Activated naive CD4-positive, alpha-beta T cell treated with Interleukin-2 at 50 U/mL for 16 hours (primary cell): ENCODE measurements at regions not wholly inside any gene's neighbourhood (a gene's known extent, or its start where the extent isn't known, plus 50 kb on each side); places are given as distances from the start of the nearest gene placed in this dataset.
A peak's percentile ranks its signal among the peaks of the same experiment; 100 is the strongest.

Experiments used
- DNase-seq: peaks from one replicate; pipeline ENCODE4 v3.0.0-alpha.2; 2020

DNA sequence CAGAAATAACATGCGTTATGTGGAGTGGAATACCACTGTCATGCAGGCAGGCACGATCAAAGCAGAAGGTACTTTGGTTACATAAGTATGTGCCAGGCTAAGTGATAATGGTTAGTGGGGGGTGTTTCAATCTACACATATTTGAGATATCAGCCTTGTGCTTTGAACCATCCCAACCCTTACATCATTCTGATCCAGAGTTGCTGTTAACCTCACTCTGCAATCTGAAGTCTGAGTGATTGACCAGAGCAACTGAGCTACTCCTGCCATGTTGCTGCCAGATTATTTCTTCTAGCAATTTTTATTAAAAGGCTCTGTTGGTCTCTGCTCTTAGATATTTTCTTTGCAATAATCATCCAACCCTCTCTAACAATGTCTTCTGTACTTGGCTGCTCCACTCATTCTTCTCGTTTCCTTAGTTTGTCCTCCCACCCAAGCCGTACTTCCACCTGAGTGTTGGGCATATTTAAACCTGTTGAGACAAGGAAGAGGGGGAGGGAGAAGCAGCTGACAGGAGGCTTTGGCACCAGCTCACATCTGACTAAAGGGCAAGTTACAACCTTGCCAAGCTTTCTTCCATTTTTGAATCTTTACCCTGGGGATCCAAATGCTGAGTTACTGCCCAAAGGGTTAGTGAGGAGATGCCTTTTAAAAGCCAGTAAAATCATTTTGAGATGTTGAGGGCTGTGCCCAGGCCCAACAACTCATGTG lies 114.1 kb upstream of the SESN3 start:
- no peak for DNase-seq

DNA sequence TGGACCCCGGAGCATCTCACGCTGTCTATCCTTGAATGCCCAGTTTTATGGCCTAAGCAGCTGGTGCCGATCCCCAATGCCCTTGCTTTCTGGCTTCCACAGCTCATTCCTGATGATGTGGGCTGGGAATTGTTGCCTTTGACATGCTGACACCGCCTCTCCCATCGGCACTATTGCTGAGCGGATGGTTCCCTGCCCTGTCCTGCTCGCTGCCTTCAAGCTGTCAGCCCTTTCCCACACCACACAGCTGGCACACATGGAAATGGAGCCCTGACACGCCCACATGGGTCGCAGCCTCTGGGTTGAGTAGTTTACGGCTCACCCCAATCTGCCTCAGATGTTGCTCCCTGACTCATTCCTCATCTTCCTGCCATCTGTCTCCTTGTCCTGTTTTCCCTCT lies 110.2 kb upstream of the SESN3 start:
- DNase-seq, result no peak

DNA sequence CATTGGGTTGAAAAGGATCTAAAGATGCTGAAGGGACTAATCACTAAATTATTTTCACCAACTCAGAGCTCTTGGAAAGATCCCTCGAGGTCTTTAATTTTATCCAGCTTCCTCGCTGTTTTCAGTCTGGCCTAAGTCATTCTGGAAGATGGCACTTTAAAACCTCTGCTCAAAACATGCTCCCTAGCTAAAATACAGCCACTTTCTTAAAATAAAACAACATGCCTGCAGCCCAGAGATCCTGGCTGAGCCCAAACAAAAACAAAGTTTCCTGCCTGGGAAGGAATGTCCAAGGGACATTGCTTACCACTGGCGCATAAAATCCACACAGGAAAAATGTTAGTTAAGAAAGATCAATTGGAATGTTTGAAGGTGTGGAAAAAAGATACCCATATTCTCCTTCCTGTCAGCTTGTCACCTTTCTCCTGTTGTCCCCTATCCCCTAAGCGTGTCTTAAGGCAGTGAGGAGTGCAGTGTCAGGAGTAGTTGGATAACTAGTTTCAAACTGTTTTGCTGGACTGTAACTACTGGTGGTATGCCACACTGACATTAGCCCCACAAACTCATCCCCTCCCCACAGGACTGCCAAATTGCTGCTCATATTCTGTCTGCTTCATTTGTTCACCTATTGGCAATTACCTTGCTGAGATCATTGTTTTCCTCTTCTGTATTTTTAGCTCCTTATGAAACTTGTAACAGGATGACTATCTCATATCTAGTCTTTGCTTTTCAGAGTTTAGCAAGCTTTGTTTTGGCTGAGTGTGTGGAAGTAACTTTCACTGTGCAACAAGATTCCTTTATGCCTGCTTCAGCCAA lies 108.3 kb upstream of the SESN3 start:
- DNase-seq, result no peak

DNA sequence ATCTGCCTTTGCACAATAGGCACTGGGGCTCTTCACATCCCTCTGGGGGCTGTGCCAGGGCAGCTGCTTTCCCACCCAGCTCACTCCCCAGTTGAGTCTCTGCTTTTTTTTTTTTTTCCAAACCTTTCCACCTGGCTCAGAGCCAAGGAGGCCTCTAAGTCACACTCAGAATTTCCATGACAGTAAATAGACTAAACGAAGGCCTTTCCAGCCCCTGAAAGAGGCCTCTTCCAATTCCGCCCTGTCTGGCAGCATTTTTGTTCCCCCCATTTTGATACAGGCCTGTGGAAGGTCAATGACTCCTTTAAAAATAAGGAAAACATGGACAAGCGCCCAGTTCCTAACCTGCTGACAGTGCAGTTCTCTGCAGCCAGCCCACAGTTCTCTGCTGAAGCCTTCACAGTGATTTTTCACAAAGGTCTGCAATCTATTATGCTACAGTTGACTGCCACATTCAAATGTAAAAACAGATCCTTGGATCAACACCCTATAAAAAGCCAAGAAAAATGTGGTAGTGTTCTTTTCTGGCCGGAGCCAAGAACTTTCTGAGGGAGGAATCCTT lies 107.5 kb upstream of the SESN3 start:
- no peak for DNase-seq

GRCh38 chr11:95337972-95338429 lies 107.0 kb upstream of the SESN3 start:
- no peak for DNase-seq

DNA sequence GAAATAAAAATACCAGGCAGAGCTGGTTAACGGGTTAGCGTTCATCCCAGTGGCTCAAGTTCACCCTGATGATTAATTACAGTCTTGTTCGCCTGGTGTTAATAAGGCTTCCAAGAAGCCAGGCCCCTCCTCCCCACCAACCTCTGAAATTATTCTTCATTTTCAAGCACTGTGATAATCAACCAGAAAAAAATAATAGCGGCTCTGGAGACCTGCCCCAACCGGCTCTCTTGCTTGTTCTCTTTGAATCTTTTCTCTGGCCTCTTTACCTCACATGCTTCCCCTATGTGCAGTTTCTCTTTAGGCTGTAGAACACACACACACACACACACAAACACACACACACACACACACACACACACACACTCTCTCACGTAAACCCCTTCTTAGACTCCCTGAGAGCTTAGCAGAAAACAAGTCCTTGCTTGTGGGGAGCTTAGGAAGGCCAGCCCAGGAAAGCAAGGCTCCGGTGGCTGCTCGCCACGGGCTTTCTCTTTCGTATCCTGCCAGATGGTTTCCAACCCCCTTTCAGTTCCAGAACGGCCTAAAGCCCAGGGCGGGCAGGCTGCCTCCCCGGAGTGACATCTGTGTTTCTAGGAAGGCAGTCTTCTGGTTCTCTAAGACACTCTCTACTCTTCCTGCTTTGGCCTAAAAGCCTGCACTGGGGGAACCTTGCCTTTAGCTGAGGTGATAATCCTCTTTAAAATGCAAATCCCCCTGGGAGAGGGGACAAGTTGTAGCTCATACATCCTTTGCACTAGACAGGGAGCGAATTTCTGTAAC lies 106.4 kb upstream of the SESN3 start:
- DNase-seq, result peak; percentile 45

DNA sequence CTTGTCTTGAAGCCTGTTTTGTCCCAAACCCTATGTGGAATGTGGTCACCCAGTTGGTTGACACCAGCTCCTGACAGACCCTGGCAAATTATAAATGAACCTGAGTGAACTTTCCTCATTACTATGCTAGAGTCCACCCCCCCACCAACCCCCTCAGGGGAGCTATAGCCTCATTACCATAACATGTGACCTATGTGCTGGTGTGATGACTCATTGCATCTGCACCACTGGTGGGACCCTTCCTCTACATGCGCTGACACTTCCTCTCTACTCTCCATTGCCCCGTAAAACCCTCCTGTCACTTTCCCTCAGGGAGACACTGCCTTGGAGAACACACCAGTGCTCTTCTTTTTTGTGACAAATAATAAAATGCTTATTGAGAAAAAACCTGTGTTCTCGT lies 105.0 kb upstream of the SESN3 start:
- DNase-seq, result no peak

DNA sequence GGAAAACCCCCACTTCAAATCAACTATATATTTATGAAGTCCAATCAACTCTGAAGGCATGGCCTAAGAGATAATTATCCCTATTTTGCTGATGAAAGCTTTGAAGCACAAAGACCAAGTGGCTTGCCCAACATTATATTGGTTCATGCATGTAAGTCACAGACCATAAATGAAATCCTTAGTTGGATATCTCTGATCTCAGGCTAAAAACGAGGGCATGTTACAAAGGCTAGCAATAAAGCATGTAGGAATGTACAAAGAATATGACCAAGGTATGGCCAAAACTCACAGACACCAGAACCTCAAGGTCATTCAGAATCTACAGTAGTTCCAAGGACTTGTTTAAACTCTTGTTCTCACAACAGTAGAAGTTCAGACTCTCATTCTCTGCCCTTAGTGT lies 100.2 kb upstream of the SESN3 start:
- no peak for DNase-seq

DNA sequence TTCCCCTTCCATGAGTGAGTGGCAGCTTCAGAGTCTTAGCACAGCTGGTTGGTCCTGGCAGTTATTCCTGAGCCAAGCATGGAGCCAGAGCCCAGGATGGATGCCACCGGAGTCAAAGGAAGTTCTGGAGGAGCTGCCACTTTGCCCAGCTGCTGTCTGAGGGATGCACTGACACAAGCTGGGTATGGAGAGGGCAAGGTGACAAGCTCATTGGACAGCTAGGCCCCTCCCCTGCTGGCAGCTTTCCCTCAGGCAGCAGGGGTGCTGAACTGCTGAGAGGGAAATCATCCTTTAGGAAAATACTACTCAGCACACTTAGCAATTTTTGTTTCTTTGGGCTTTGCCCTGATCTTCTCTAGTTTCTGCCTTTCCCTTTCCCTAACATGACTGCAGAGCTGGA lies 99.3 kb upstream of the SESN3 start:
- no peak for DNase-seq

GRCh38 chr11:95327273-95327948 lies 96.4 kb upstream of the SESN3 start:
- no peak for DNase-seq

- DNase-seq, result no peak
These were observed 94.8 kb upstream of the SESN3 start for GRCh38 chr11:95325777-95326258.

DNA sequence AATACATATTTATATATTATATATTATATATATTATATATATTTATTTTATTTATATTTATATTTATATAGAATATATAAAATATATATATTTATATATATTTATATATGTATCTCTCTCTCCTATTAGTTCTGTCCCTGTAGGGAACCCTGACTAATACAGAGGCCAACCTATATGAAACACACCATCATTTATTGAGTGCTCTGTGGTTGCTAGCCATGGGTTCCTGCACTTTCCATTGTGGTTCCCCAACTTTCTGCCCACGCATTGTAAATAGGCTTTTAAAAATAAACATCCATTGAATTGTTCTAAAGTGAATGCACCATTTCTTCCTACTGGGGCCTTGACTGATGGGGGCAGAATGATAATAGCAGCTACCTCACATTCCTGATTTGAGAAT lies 93.8 kb upstream of the SESN3 start:
- no peak for DNase-seq

DNA sequence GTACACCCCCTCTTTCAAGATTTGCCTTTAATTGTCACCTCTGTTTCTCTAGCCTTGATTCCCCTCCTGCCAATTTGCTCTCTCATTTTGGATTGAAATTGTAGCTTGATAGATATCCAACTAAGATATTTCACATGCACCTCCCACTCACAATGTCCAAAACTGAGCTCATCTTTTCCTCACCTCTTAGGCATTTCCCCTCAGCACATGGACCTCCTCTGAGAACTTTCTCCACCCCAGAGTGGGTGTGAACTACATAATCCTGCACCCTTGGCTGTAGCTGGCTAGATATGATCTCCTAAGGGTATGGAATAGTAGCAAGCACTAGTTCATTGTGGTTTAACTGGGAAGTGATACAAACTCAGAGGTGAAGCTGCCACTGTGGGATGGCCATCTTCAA lies 91.5 kb upstream of the SESN3 start:
- DNase-seq, result no peak

- no peak for DNase-seq
These were observed 87.5 kb upstream of the SESN3 start for GRCh38 chr11:95318498-95318897.

- DNase-seq, result no peak
These were observed 77.6 kb upstream of the SESN3 start for GRCh38 chr11:95308512-95309035.

DNA sequence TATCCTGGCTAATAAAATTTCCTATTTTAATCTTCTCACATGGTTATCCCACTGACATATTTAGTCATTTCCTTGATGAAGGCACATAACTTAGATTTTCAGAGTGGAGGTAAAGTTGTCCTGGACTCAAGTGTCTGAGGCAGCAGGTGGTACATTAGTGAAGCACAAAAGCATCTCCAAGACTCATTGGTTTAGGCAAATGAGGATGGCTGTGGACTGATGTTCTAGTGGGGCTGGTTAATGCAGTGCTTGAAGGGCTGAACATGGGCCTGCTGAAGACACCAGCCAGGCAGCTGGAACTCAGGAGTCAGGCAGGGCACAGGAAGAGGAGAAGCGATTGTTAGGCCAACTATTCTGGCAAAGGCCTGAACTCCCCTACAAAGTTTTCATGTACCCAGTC lies 76.3 kb upstream of the SESN3 start:
- no peak for DNase-seq

DNA sequence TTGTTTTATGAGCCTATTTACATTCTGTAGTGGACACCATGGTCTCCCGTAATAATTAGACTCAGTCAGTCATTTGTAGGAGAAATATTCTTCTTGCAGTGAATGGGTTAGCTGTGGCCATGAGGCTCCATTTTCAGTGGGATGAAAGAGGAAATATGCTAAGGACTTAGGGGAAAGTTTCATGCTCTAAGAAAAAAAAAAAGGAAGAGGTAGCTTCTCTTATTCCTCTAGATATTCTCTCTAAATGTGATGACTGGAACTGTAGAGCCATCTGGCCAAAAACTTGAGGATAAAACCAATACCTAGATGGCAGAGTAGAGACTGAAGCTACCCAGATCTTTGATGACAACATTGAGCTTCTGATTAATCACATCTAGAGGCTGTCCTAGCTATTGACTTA lies 75.8 kb upstream of the SESN3 start:
- no peak for DNase-seq

DNA sequence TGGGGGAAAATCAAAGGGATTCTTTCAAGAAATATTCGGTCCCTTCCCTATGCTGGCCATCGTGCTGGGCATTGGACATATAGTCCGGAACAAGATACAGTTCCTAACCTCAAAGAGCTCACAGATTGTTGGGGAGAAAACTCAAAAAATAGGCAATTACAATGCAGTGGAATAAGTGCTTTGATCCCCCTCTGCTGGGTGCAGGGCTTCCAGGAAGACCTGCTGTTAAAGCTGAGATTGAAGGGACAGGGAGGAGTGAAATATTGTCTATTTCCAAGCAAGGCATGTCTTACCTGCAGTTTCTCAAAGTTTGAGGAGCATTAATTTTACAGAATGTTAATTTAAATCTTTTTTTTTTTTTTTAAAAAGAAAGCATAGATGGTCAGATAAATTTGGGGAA lies 75.1 kb upstream of the SESN3 start:
- no peak for DNase-seq

GRCh38 chr11:95305705-95306104 lies 74.7 kb upstream of the SESN3 start:
- DNase-seq, result no peak

DNA sequence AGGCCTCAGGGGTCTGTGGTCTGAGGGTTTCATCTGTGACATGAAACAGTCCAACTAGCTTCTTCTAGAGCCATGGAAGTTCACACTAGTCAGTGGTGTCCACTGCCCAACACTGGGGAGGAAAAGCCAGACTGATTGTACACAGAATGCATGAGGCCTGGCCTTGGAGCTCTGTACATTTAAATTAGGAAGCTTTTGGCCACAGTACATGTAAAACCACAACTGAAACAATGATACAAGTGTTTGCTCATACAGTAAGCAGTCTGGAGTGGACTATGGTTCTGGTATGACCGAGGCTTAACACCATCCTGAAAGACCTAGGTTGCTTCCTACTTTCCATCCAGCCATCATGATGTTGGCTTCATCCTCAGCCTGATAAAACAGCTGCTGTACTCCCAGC lies 73.8 kb upstream of the SESN3 start:
- no peak for DNase-seq

DNA sequence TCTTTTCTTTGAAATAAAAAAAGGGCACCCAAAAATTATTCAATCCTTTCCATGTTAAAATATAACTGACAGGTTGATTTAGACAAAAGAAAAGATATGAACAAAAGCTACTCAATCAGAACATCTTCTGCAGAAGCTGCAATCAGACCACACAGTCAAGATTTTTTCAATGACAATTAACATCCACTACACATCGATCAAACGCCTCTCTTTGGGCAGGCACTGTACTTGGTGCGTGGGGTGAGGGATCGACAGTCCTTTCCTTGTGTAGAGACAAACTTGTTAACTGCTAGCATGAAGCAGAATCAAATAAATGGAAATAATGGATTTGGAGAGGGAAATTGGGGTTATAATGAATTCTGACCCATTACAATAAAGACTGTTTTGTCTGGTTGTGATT lies 71.2 kb upstream of the SESN3 start:
- no peak for DNase-seq

DNA sequence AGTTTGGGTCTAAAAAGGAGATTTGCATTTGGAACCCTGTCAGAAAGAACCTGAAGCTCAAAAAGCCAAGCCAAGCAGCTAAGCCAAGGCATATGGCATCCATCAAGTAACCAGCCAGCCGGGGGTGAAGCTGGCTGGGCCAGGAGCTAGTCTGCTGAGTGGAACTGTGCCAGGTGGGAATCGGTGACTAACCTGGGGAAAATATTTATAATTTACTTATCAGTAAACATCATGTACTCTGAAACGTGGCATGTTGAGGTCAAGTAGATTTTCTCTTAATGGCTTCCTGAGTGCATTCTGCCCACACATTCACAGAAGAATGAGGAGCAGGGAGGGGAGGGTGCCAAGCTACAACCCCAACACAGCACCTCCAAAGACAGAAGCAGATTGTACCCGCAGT lies 70.5 kb upstream of the SESN3 start:
- no peak for DNase-seq
